Left forelimb (tissue), 1 donor: ENCODE measurements at regions not wholly inside any gene's neighbourhood (a gene's known extent, or its start where the extent isn't known, plus 50 kb on each side); places are given as distances from the start of the nearest gene placed in this dataset.
"Not testable (repeated sequence)": the region's sequence is repeated elsewhere in the genome, so short reads cannot be mapped to it uniquely, and the experiment has no call there.

ENCODE experiments used
- DNase-seq: peaks from one replicate; pipeline ENCODE4 v3.0.0-alpha.2; 2018; ENCODE audit warnings: low spot score

DNA sequence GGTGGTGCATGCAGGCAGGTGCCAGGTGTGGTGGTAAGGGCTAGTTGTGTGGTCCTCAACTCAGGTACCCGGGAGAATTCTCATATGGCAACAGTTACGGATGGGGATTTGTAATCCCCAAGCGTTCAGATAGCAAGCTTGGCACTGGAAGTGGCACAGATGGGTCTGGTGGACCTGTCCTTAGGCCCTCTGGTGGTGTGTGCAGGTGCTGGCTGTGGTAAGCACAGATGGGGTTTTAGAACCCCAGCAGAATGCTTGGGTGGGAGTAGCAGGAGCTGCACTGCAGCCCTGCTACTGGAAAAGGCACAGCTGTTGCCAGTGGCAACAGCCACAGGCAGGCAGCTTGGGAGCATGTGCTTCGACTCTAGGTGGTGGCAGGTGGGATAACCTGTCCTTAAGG is 948.2 kb upstream of the FAM98A start:
- no peak for DNase-seq

DNA sequence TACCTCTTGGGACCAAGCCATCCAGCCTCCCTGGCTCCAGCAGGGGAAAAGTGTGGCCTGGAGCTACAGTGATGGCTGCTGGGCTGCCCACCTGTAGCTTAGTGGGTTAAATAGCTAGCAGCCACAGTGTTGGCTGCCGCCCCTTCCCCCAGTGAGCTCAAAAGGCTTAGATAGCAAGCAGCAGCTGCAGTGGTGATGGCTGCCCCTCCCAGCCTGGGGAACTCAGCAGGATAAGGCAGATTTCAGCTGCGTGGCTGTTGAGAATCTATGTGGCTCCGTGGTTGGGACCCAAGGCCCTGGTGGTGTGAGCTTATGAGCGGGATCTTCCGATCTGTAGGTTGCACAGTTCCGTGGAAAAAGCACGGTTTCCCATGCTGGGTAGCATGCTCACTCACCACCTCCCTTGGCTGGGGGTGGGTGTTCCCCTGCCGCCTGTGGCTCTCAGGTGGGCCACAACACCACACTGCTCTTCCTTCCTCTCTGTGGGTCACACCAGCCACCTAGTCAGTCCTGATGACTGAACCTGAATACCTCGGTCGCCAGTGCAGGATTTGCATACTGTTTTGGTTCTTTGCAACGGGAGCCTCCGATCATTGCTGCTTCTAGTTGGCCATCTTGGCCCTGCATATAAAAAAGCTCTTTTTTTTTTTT is 946.5 kb upstream of the FAM98A start:
- DNase-seq = no peak

DNA sequence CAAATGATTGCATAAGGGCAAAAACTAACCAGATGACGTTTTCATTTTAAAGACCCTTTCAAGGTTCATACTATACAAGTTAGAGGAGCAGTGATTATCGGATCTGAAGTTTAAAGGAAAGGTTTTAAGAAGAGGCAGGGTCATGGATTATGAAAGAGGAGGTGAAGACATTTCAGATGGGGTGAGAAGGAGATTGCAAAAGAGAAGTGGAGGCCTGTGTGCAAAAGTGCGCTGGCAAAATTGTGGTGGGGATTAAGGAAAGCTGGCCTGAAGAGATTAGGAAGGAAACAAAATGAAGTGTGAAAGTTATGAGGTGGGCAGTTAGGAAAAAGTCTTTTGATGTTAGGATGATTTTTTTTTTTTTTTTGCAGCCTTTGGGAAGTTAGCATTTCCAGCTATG is 935.7 kb upstream of the FAM98A start:
- DNase-seq = no peak

DNA sequence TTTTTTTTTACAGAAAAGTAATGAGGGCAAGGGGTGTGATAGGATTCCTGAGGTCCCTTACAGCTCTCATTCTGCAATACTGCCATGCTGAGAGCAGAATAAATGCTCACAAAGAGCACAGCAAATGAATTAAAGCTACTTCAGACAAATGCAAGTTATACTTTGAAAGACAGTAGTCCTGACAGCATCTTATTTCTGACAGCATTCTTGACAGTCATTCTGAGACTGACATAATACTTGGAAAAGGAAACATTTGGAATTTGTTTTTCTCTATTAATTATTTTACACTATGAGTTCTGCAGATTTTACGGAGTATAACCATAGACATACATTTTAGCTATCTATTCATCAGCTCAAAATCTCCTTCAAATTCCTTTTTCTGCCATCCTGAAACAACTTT is 935.2 kb upstream of the FAM98A start:
- DNase-seq = no peak

DNA sequence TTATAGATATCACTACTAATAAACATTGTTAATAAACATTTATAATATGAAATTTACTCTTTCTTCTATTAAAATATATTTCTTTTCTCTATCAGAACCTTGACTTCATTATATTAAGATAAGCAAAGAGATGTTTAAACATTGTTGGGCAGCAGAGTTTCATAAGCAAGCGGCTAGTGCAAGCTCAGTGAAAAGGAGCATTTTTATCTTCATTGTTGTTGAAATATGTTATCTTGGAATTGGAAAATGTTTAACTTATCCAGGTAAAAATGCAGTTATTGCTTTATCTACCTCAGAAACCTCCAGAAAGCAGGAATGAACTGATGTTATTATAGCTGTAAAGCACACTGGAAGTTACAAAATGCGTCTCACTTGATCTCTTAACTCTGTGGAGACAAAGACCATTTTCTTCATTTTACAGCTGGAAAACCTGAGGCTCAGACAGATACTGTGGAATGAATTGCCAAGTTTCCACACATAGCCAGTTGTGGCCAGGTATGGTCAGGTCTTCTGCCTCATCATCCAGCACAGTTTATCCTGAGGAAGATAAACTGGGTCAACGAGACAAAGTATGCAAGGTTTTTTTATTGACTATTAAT is 934.6 kb upstream of the FAM98A start:
- DNase-seq = no peak

DNA sequence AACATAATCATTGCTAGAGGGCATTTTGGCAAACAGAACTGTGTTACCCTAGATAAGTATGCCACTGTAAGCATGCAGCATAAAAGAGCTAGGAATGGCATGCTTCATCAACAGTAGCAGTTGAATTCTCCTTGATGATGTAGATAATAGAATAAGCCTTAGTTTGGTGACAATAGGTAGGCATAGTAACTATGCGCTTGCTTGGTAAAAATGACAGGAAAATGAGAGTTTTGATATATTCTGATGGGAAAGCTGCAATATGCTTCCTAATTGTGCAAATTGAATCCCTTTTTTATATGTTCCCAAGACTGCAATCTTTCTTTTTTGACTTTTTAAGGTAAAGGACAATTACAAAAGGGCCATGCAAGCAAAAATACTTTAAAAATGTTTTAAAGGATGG is 930.9 kb upstream of the FAM98A start:
- DNase-seq = no peak

DNA sequence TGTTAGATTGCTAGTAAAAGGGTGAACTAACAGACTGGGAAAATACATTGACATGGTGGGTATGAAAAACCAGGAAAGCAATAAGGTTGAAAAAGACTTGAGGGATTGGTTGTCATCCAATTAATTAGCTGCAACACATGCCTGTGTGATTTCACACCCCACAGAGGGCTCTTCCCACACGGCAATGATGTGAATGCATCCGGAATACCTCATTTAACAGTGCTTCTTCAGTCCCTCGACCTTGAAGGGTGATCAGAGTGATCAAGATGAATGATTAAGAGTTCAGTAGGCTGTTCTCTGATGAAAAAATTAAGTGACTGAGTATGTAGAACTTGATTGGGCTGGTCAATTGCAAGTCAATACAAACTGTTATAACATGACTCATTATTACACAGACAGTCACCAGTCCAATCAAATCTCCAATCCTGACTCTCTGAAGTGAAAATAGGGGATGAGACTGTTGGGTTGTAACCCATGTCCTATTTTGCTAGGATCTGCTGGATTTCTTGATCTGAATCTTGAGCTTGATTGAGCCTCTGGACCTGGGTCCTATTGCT is 924.9 kb upstream of the FAM98A start:
- DNase-seq = no peak

DNA sequence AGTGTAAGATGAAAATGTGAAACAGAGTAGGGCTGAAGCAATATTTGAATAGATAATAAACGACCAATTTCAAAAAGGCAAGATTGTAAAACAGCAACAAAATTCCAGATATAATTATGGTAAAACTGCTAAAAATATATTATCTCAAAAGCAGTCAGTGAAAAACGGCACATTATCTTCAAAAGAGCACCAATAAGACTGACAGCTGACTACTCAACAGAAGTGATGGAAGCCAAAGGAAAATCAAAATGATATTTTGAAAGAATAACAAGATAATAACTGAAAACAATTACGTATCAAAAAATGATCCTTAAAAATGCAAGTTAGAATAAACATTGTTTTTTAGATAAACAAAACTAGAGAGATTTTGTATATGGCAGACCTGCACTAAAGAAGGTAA is 920.6 kb upstream of the FAM98A start:
- no peak for DNase-seq

DNA sequence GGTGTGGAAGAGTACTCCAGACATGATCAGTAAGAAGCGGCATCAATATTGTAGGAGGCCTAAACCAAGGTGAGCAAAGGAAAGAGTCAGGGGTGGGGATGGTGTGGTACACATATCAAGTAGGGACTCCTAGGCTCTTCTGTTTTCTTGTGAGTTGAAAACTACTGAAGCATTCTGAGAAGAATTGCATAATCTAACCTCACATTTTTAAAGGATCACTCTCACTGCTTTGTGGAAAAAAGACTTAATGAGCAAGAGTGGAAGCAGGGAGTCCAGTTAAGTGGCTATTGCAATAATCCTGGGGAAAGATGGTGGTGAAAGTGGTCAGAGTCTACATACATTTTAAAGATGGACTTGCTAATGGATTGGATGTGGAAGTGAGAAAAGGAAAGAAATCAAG is 899.5 kb upstream of the FAM98A start:
- DNase-seq = no peak

DNA sequence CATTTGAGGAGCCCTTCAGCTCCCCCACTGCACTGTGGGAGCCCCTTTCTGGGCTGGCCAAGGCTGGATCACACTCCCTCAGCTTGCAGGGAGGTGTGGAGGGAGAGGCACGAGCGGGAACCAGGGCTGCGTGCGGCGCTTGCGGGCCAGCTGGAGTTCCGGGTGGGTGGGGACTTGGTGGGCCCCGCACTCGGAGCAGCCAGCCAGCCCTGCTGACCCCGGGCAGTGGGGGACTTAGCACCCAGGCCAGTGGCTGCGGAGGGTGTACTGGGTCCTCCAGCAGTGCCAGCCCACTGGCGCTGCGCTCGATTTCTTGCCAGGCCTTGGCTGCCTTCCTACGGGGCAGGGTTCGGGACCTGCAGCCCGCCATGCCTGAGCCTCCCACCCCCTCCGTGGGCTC is 895.1 kb upstream of the FAM98A start:
- DNase-seq = not testable (repeated sequence)

DNA sequence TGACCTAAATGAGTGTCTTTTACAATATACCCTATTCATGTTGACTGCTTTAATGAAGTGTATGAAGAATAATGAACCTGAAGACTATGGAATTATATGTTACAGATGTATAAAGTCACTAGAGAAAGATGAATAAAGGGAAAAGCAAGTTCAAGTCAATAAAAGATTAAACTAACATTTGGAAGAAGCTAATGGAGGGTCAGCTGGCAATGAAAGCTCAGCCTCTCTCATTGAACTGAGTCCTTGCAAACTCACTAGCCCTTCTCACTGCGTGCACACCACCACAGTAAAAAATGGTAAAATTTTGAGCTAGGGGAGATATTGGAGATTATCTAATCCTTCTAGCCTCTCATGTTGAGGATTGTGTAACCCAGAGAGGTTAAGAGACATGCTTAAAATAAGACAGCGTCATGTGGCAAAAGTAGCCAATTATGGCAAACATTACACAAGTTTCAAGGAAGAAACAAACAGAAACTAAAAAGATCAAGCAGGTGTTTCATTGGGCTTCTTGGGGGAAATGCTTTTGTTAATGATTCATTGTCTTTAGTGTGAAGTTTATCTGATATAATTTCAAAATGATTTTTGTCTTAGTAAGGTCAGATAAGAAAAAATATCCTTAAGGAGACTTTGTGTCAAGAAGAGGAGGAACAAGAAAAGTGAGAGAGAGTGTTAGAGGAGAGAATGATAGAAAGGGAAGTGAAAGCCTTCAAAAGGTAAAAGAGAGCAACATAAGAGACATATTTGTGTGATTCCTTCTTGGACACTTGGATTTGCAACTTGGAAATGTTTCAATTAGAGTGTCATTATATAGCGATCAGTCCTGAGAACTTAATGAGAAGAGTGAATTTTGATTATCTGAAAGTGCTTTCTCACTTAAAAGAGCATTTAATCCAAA is 893.7 kb upstream of the FAM98A start:
- DNase-seq = no peak

DNA sequence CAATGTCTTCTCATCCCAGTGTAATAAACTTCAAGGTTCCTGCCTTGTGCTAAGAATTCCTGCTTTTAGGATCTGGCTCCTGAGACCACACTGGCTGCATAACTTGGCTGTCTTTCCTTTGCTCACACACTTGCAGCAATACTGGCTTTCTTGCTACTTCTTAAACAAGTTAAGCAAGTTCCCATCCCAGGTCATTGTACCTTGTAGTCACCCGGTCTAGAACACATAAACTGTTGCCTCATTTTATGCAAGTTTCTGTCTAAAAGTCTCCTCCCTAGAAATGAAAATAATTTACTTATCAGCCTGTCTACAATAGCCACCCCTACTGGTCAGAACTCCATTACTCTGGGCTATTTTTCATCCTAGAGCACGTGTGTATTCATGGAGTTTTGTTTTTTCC is 887.9 kb upstream of the FAM98A start:
- no peak for DNase-seq

DNA sequence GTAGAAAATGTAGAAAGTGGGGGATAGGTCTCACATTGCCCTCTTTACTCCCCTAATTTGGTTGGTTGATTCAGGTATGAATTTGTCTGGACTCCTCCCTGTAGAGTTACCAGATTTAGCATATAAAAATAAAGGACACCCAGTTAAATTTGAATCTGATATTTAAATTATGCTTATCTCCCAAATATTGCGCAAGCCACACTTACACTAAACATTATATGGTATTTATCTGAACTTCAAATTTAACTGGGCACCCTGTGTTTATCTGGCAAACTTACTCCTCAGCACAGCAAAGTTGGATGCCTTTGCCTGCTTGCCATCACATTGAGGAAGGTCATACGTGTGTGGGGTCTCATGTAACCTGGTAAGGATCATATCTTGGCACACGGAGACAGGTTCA is 882.4 kb upstream of the FAM98A start:
- no peak for DNase-seq

DNA sequence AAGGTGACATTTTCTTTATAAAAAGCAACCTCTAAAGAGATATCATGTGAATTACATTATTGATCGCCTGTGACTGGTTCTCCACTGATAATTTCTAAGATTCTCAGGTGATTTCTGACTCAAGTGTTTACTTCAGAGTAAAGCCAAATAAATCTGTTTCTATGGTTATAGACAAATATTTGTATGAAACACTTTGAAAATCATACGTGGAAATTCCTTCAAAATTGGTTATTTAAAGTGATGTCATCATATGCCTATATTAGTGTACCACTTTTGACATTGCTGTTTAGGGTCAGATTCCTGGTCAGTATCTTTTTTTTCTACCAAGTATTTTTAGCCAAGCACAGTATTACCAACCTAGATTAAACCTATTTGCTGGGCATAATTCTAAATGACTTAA is 881.3 kb upstream of the FAM98A start:
- DNase-seq = no peak

DNA sequence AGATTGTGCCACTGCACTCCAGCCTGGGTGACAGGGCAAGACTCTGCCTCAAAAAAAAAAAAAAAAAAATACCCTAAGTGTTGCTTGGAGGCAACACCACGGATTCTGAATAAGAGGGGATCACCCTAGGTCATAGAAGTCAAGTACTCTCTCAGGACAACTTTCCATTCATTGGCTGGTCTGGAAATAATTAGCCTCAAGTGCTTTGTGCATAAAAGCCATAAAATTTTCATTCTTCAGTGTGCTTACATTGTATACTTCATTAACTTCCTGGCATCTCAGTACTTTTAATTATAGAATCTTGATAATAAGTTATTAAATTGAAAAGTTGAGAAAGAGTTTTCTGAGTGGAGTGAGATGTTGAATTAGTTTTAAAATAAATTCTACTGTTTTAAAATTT is 876.1 kb upstream of the FAM98A start:
- no peak for DNase-seq

DNA sequence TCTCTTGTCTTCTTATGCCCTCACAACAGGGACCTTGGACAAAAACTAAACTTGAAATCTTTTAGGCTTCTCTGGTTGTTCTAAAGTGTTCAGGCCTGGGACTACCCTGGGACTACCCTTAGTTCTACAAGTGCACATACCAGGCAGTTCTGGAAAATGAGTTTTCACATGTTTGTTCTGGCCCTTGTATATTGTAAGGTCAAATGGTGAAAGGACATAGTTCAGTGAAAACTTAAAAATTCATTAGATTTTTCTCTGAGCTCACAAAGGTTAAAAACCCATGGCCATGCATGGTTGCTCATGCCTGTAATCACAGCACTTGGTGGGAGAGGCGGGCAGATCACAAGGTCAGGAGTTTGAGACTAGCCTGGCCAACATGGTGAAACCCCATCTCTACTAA is 875.5 kb upstream of the FAM98A start:
- DNase-seq = no peak

DNA sequence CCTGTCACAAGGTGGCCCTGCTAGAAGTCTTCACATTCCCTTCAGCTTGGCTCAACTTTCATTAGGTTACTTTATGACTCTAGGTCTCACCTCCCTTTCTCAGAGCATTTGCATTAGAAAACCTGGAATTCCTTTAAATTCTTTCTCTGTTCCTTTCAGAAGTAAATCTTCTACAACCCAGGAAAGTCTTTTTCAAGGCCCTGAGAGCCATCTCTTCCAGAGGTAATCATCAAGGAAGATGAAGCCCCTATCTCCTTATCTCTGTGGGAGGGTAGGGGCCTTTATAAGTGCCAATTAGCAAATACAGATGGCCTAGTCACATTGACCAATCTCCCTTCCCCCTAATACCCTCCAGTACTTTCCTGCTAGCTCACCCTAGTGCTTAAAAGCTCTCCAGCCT is 848.0 kb upstream of the FAM98A start:
- DNase-seq = no peak

DNA sequence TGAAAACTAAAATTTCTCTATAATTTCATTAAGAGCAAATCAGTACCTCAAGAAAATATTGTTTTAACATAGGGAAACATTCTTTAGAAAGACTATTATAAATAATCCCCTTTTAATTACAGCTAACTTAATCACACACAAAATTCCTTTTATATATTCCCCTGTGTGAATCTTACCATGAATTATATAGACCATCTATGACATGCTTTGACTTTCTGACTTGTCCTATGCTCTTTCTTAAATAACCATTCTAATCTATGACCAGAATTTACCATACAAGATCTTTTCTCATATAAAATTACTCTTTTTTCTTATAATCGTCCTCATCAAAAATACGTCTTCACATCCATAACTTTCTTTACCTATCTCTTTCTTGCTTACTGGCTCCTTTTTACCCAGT is 824.2 kb upstream of the FAM98A start:
- DNase-seq = no peak

DNA sequence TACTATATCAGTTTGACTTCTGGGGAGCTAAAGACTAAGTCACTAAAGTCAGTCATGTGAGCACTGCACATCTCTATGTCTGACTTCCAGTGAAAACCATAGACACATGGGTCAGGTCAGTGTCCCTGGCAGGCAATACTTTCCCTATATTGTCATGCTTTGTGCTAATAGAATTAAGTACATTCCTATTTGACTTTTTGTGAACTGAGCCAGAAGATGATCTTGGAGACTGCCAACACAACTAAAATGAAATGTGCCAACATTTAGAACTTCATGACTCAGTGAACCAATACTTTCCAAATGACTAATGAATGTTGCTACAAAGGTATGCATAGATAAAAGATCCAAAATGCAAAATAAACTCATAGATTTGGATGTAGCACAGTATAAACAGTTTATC is 820.8 kb upstream of the FAM98A start:
- no peak for DNase-seq

DNA sequence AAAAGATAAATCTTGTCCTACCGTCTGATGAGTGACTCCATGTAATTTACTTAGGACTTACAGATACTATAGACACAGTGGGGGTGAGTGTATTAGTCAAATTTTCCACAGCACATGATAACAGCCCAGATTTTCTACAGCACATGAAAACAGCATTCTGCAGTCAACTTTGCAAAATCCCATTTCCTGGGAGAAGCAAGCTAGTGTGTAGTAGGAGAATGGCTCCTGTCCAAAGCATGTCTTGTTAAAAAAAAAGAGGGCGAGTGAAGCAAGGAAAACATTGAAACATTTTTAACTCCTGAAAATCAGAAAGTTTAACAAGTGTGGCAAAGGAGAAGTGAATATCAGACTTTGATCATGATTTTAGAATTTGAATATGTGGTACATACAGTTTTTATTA is 817.8 kb upstream of the FAM98A start:
- DNase-seq = no peak

DNA sequence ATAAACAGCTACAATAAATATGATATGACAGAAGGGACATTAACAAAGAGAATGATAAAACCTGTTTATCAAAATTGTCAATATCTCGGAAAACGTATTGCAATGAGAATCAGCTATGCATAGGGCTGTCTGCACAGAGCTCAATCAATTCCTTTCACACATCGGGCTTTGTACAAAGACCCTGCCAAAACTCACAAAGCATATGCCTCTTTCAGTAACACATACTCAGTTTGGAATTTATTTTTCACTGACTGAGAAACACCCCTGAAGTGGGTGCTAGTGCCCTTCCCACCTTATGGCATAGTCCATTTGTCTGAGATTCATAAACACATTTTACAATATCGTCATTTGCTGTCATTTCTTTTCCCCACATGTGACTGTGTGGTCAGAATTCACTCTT is 815.8 kb upstream of the FAM98A start:
- DNase-seq = no peak

DNA sequence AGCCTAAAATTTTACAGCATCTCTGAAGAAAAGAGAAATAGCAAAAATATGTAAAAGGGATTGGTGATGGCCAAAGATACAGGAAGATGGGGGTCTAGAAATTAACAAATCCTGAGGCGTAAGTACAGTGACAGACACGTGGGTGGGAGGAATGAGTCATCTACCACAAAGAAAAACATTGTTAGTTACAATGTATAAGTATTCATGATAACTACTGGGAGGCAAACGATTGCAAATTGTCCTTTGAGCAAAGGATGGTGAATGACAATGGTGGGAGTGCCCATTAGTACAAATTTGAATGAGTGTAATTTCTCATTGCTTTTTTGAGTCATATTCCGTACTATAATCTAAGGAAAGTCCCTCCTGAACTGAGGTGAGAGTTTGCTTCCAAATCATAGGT is 809.0 kb upstream of the FAM98A start:
- DNase-seq = no peak

DNA sequence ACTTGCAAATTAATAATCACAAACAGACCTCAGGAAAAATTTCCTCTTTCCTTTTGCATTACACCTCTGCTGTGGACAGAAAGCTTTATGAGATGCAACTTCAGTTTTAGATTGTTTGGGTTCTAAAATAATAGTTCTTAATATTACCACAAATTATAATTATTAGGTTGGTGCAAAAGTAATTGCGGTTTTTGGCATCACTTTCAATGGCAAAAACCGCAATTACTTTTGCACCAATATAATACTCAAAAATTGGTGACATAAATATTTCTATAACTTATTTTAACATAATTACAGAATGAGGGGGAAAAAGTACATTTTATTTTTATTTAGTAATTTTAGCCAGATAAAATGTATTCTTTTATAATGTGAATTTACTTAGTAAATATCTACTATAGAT is 804.4 kb upstream of the FAM98A start:
- DNase-seq = no peak
